ENCODE measurements at regions not wholly inside any gene's neighbourhood (a gene's known extent, or its start where the extent isn't known, plus 50 kb on each side); places are given as distances from the start of the nearest gene placed in this dataset.

DNA sequence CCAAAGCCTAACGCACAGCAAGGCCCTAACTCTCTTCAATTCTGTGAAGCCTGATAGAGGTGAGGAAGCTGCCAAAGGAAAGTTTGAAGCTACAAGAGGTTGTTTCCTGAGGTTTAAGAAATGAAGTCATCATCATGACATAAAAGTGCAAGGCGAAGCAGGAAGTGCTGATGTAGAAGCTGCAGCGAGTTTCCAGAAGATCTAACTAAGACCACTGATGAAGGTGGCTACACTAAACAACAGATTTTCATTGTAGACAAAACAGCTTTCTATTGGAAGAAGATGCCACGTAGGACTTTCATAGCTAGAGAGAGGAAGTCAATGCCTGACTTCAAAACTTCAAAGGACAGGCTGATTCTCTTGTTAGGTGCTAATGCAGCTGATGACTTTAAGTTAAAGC lies 385.6 kb upstream of the OR4E1 start:
- TF ChIP-seq SP1 (IDR thresholded peaks at IDR 0.05; ENCODE audit: low read depth): no peak
- TF ChIP-seq, protein P1, sequence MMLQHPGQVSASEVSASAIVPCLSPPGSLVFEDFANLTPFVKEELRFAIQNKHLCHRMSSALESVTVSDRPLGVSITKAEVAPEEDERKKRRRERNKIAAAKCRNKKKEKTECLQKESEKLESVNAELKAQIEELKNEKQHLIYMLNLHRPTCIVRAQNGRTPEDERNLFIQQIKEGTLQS (IDR thresholded peaks at IDR 0.05): no peak
- no peak for TF ChIP-seq CEBPB (IDR thresholded peaks at IDR 0.05; ENCODE audit: low read depth)
- TF ChIP-seq ZFX (IDR thresholded peaks at IDR 0.05): no peak
- TF ChIP-seq POLR2A (IDR thresholded peaks at IDR 0.05; ENCODE audit: borderline replicate concordance, extremely low read depth, insufficient read depth, insufficient read length): no peak
- TF ChIP-seq YY1 (IDR thresholded peaks at IDR 0.05; ENCODE audit: extremely low read depth, insufficient replicate concordance, low read depth, low read length): no peak
- no peak for TF ChIP-seq TCF7L2 (IDR thresholded peaks at IDR 0.05; ENCODE audit: borderline replicate concordance, extremely low read depth, insufficient read depth, insufficient read length)
- H3K9me3 ChIP-seq (ENCODE audit: control insufficient read depth in 1 of 2, insufficient read depth in 1 of 2, low read depth in 1 of 2, low read length in 2 of 2): no peaks in the 10 kb centered on the region
- CTCF ChIA-PET: no interaction called here

DNA sequence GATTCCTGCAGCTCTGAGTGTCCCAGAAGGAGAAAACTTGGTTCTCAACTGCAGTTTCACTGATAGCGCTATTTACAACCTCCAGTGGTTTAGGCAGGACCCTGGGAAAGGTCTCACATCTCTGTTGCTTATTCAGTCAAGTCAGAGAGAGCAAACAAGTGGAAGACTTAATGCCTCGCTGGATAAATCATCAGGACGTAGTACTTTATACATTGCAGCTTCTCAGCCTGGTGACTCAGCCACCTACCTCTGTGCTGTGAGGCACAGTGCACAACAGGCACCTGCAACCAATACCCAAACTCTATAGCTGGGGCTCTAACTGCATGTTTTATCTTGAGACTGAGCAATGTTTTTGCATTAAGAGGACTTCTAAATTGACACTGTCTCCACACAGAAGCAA lies 379.2 kb upstream of the OR4E1 start:
- Histone ChIP-seq H3K9me3 (ENCODE audit: control insufficient read depth in 1 of 2, insufficient read depth in 1 of 2, low read depth in 1 of 2, low read length in 2 of 2) (no peaks in the 10 kb centered on the region), H3K4me1 (ENCODE audit: control insufficient read depth in 1 of 2, insufficient read depth in 2 of 2, low read length in 2 of 2) (no peaks in the 10 kb centered on the region), H3K9ac (ENCODE audit: low read length) (no peak overlapping the region), H3K4me3 (replicated peaks in 1 of 2; ENCODE audit: low read depth in 1 of 2, low read length in 2 of 2) (no peak overlapping the region), H3K9me2 (ENCODE audit: insufficient read depth) (no peaks in the 10 kb centered on the region), H4K20me1 (ENCODE audit: insufficient read depth) (no peaks in the 10 kb centered on the region), H3K4me2 (ENCODE audit: low read length) (no peak overlapping the region), H3K27me3 (ENCODE audit: insufficient read depth, low read length) (peaks cover 27% of the 10 kb centered on the region), H2AFZ (ENCODE audit: low read depth, low read length, poor library complexity, severe bottlenecking) (no peak overlapping the region), H3K36me3 (ENCODE audit: control insufficient read depth in 1 of 2, insufficient read depth in 2 of 2, low read length in 2 of 2) (no peaks in the 10 kb centered on the region; a peak in 1 of 4 replicates), H3K79me2 (ENCODE audit: insufficient read depth, low read length) (no peaks in the 10 kb centered on the region), H3K27ac (ENCODE audit: low read depth, low read length) (no peak overlapping the region)
- TF ChIP-seq ZFX (IDR thresholded peaks at IDR 0.05) (no peak), EZH2phosphoT487 (IDR thresholded peaks at IDR 0.05; ENCODE audit: borderline replicate concordance) (no peak)
- ChIA-PET POLR2A (no interaction called here), RAD21 (ENCODE audit: low non-redundant PET in 1 of 2, low total read pairs in 2 of 2, uncharacterized antibody in 2 of 2, unreplicated experiment in 2 of 2) (no interaction called here), CTCF (interaction anchor here (1.3 kb wide), 1 partner anchor 75 kb away, joined by 3 read pairs; no protein-coding TSS in a partner anchor)
- no peak for ATAC-seq
- DNase-seq (ENCODE audit: low read depth, low spot score): no peak
- intact Hi-C loops (cut with micrococcal nuclease): no loop called here
- BruUV-seq (replicated peaks): no TSS peak

More for the DNA sequence above, 385.6 kb upstream of the OR4E1 start:
- Histone ChIP-seq H3K36me3 (ENCODE audit: control insufficient read depth in 1 of 2, insufficient read depth in 2 of 2, low read length in 2 of 2) (no peaks in the 10 kb centered on the region), H2AFZ (ENCODE audit: low read depth, low read length, poor library complexity, severe bottlenecking) (no peak overlapping the region), H3K27me3 (ENCODE audit: insufficient read depth, low read length) (peaks cover 6% of the 10 kb centered on the region; the same call in 1 of the 2 replicates), H3K4me3 (replicated peaks in 1 of 2; ENCODE audit: low read depth in 1 of 2, low read length in 2 of 2) (no peak overlapping the region), H3K79me2 (ENCODE audit: insufficient read depth, low read length) (no peaks in the 10 kb centered on the region), H3K27ac (ENCODE audit: low read depth, low read length) (no peak overlapping the region), H3K9ac (ENCODE audit: low read length) (no peak overlapping the region), H3K9me2 (ENCODE audit: insufficient read depth) (no peaks in the 10 kb centered on the region), H3K4me2 (ENCODE audit: low read length) (no peak overlapping the region), H4K20me1 (ENCODE audit: insufficient read depth) (no peaks in the 10 kb centered on the region), H3K4me1 (ENCODE audit: control insufficient read depth in 1 of 2, insufficient read depth in 2 of 2, low read length in 2 of 2) (no peaks in the 10 kb centered on the region)
- BruUV-seq (replicated peaks): no TSS peak
- DNase-seq (ENCODE audit: low read depth, low spot score): no peak
- POLR2A ChIA-PET: no interaction called here
- no peak for ATAC-seq
- intact Hi-C loops (cut with micrococcal nuclease): no loop called here
- RAD21 ChIA-PET (ENCODE audit: low non-redundant PET in 1 of 2, low total read pairs in 2 of 2, uncharacterized antibody in 2 of 2, unreplicated experiment in 2 of 2): no interaction called here
